PC-9 (cell line): ENCODE measurements at regions not wholly inside any gene's neighbourhood (a gene's known extent, or its start where the extent isn't known, plus 50 kb on each side); places are given as distances from the start of the nearest gene placed in this dataset.

Experiments used
- BruUV-seq: library from RNA; stranded (reverse); fragments of 400-500 nt; replicated peaks from 2 replicates; lab custom pipeline; 2021; lab: Mats Ljungman, UMichigan
- CTCF ChIA-PET: fragments of 300-600 bp; sonication (Branson Sonifier 250); formaldehyde crosslinking; loops from one replicate; lab custom pipeline; 2022; ENCODE audit warnings: antibody characterized with exemption; lab: Charles Lee
- POLR2A ChIA-PET: fragments of 300-600 bp; sonication (Branson Sonifier 250); formaldehyde crosslinking; loops from one replicate; lab custom pipeline; 2022; ENCODE audit warnings: antibody characterized with exemption; ENCODE audit not compliant: unreplicated experiment; lab: Charles Lee
- DNase-seq, 2 experiments: peaks; one replicate each; pipeline versions ENCODE4 v3.0.0 to v3.0.0-alpha.2; 2015 to 2022; ENCODE audit warnings: mixed read lengths in 1 of 2
- H2AFZ ChIP-seq: fragments of 200-600 bp; sonication (generic); 2 replicates; pipeline ENCODE4 v1.8.1; 2017; ENCODE audit warnings: antibody characterized with exemption
- H3F3A ChIP-seq: fragments of 200-600 bp; sonication (generic); 2 replicates; pipeline ENCODE4 v1.8.1; 2017; ENCODE audit warnings: antibody characterized with exemption, mild to moderate bottlenecking, low read depth; ENCODE audit not compliant: insufficient read depth
- H3K27ac ChIP-seq: fragments of 200-600 bp; sonication (generic); 2 replicates; pipeline ENCODE4 v1.6.1; 2016; ENCODE audit warnings: mixed run types
- H3K27me3 ChIP-seq: fragments of 200-600 bp; sonication (generic); 2 replicates; pipeline ENCODE4 v1.6.1; 2016; ENCODE audit warnings: low read depth, mixed run types; ENCODE audit not compliant: insufficient read depth
- H3K36me3 ChIP-seq: fragments of 200-600 bp; sonication (generic); 2 replicates; pipeline ENCODE4 v1.6.1; 2016; ENCODE audit warnings: low read depth, mixed run types
- H3K4me1 ChIP-seq: fragments of 200-600 bp; sonication (generic); replicated peaks from 2 replicates; pipeline ENCODE4 v1.6.1; 2016; ENCODE audit warnings: mixed run types; ENCODE audit not compliant: insufficient read depth
- H3K4me2 ChIP-seq: fragments of 200-600 bp; sonication (generic); 2 replicates; pipeline ENCODE4 v1.6.1; 2017; ENCODE audit warnings: mixed run types
- H3K4me3 ChIP-seq: fragments of 200-600 bp; sonication (generic); 2 replicates; pipeline ENCODE4 v1.6.1; 2016; ENCODE audit warnings: mixed run types
- H3K79me2 ChIP-seq: fragments of 200-600 bp; sonication (generic); 2 replicates; pipeline ENCODE4 v1.6.1; 2017; ENCODE audit warnings: low read depth, mixed run types
- H3K9me2 ChIP-seq: fragments of 200-600 bp; sonication (generic); 2 replicates; pipeline ENCODE4 v1.8.1; 2017; ENCODE audit warnings: mild to moderate bottlenecking; ENCODE audit not compliant: insufficient read depth
- H3K9me3 ChIP-seq: fragments of 200-600 bp; sonication (generic); 2 replicates; pipeline ENCODE4 v1.8.1; 2016; ENCODE audit warnings: low read depth; ENCODE audit not compliant: insufficient read depth
- H4K20me1 ChIP-seq: fragments of 200-600 bp; sonication (generic); 2 replicates; pipeline ENCODE4 v1.8.1; 2017; ENCODE audit not compliant: insufficient read depth
- CTCF ChIP-seq: fragments of 200-600 bp; sonication (generic); conservative IDR thresholded peaks from 2 replicates; pipeline ENCODE4 v1.6.1; 2017; ENCODE audit warnings: mixed run types, antibody characterized with exemption, mild to moderate bottlenecking, moderate library complexity
- EZH2 ChIP-seq: fragments of 200-600 bp; sonication (generic); IDR thresholded peaks from 2 replicates; pipeline ENCODE4 v1.8.0; 2017; ENCODE audit warnings: antibody characterized with exemption, low read depth
- intact Hi-C: fragments of 100-400 bp; cut with micrococcal nuclease; formaldehyde crosslinking; loops from one replicate; pipeline ENCODE4 v1.10.0; 2022; ENCODE audit not compliant: unreplicated experiment

GRCh38 chr1:198970916-198971315 is 332.1 kb downstream of the PTPRC start:
- Histone ChIP-seq H2AFZ (no peak overlapping the region), H4K20me1 (no peaks in the 10 kb centered on the region), H3K4me2 (no peak overlapping the region), H3K9me2 (no peaks in the 10 kb centered on the region), H3K4me3 (no peak overlapping the region), H3K27ac (no peak overlapping the region), H3F3A (no peaks in the 10 kb centered on the region), H3K4me1 (no peaks in the 10 kb centered on the region; the same call in 1 of the 2 replicates), H3K79me2 (no peaks in the 10 kb centered on the region), H3K9me3 (no peaks in the 10 kb centered on the region), H3K36me3 (no peaks in the 10 kb centered on the region), H3K27me3 (no peaks in the 10 kb centered on the region)
- TF ChIP-seq EZH2, result no peak
- TF ChIP-seq CTCF, result no peak
- peak in 1 of 2 experiments; percentile 47 for DNase-seq
- ChIA-PET POLR2A (no interaction called here), CTCF (no interaction called here)
- no TSS peak for BruUV-seq
- intact Hi-C loops, result no loop called here

GRCh38 chr1:198977909-198978308 is 339.1 kb downstream of the PTPRC start:
- Histone ChIP-seq H3K36me3 (no peaks in the 10 kb centered on the region), H3K27me3 (no peaks in the 10 kb centered on the region), H4K20me1 (no peaks in the 10 kb centered on the region), H3K4me3 (no peak overlapping the region), H3K9me2 (peaks cover 4% of the 10 kb centered on the region; the same call in 1 of the 2 replicates), H3K4me1 (no peaks in the 10 kb centered on the region), H3K27ac (no peak overlapping the region), H3F3A (no peaks in the 10 kb centered on the region), H2AFZ (no peak overlapping the region), H3K4me2 (no peak overlapping the region), H3K79me2 (no peaks in the 10 kb centered on the region), H3K9me3 (no peaks in the 10 kb centered on the region)
- DNase-seq, result no peak
- TF ChIP-seq CTCF (no peak), EZH2 (no peak)
- ChIA-PET POLR2A (no interaction called here), CTCF (no interaction called here)
- intact Hi-C loops, result no loop called here
- no TSS peak for BruUV-seq

- no peak for DNase-seq
- Histone ChIP-seq H3F3A (no peaks in the 10 kb centered on the region), H3K36me3 (no peaks in the 10 kb centered on the region), H3K27ac (no peak overlapping the region), H3K27me3 (no peaks in the 10 kb centered on the region), H3K9me2 (peaks cover 4% of the 10 kb centered on the region; the same call in 1 of the 2 replicates), H2AFZ (no peak overlapping the region), H3K4me2 (no peak overlapping the region), H3K79me2 (no peaks in the 10 kb centered on the region), H4K20me1 (no peaks in the 10 kb centered on the region), H3K4me3 (no peak overlapping the region), H3K9me3 (no peaks in the 10 kb centered on the region), H3K4me1 (no peaks in the 10 kb centered on the region)
- ChIA-PET CTCF (no interaction called here), POLR2A (no interaction called here)
- BruUV-seq, result no TSS peak
- TF ChIP-seq CTCF, result no peak
- no peak for TF ChIP-seq EZH2
- intact Hi-C loops, result no loop called here
Measured at GRCh38 chr1:198978523-198978922, 339.7 kb downstream of the PTPRC start.
